Breast epithelium (tissue), 4 donors: ENCODE measurements at regions not wholly inside any gene's neighbourhood (a gene's known extent, or its start where the extent isn't known, plus 50 kb on each side); places are given as distances from the start of the nearest gene placed in this dataset.
"Not testable (repeated sequence)": the region's sequence is repeated elsewhere in the genome, so short reads cannot be mapped to it uniquely, and the experiment has no call there.

Experiments
- DNase-seq, 2 donors: peaks; one replicate each; pipeline ENCODE4 v3.0.0-alpha.2; 2019; ENCODE audit warnings: low spot score in 2 of 2
- H3K27ac ChIP-seq, 2 donors: fragments of 200-600 bp; sonication (generic) in 1 of 2; one replicate each; pipeline ENCODE4 v1.5.1; 2016 to 2019; ENCODE audit warnings: mild to moderate bottlenecking in 1 of 2
- H3K27me3 ChIP-seq, 2 donors: fragments of 200-600 bp; sonication (generic) in 1 of 2; one replicate each; pipeline versions ENCODE4 v1.5.1 to v1.6.0; 2017 to 2019; ENCODE audit warnings: control low read depth in 1 of 2, mild to moderate bottlenecking in 1 of 2
- H3K36me3 ChIP-seq: fragments of 200-600 bp; one replicate; pipeline ENCODE4 v1.5.1; 2019
- H3K4me1 ChIP-seq, 2 donors: fragments of 200-600 bp; sonication (generic); one replicate each; pipeline ENCODE4 v1.5.1; 2016 to 2019; ENCODE audit warnings: control low read depth in 1 of 2
- H3K4me3 ChIP-seq, 3 donors: fragments of 200-600 bp; sonication (generic); 1 replicate in 2 of 3; 2 replicates in 1 of 3; pipeline ENCODE4 v1.5.1; 2016 to 2019; ENCODE audit warnings: mild to moderate bottlenecking in 3 of 3, moderate library complexity in 2 of 3
- H3K9me3 ChIP-seq, 2 donors: fragments of 200-600 bp; sonication (generic) in 1 of 2; one replicate each; pipeline ENCODE4 v1.5.1; 2016 to 2019; ENCODE audit warnings: control low read depth in 1 of 2
- CTCF ChIP-seq, 3 donors: fragments of 450-650 bp; IDR thresholded peaks; one replicate each; pipeline ENCODE4 v1.5.1; 2016 to 2017; ENCODE audit warnings: antibody characterized with exemption in 3 of 3, mild to moderate bottlenecking in 3 of 3, moderate library complexity in 3 of 3
- POLR2A ChIP-seq: fragments of 450-650 bp; IDR thresholded peaks from one replicate; pipeline ENCODE4 v1.6.1; 2016; ENCODE audit warnings: antibody characterized with exemption, mild to moderate bottlenecking, moderate library complexity
- POLR2AphosphoS5 ChIP-seq, 3 donors: sonication (generic); formaldehyde crosslinking; IDR thresholded peaks; one replicate each; pipeline ENCODE4 v1.6.1; 2017; ENCODE audit warnings: antibody characterized with exemption in 3 of 3
- intact Hi-C: fragments of 100-400 bp; cut with DNase I; formaldehyde crosslinking; loops from one replicate; pipeline ENCODE4 v1.15.1; 2023; ENCODE audit warnings: low total_unique reads

GRCh38 chr7:49500741-49501140, 272.7 kb upstream of the VWC2 start:
- Histone ChIP-seq H3K36me3 (no peaks in the 10 kb centered on the region), H3K4me1 (no peaks in the 10 kb centered on the region), H3K27ac (no peak overlapping the region), H3K9me3 (no peaks in the 10 kb centered on the region), H3K4me3 (no peak overlapping the region), H3K27me3 (no peaks in the 10 kb centered on the region)
- no peak for TF ChIP-seq CTCF (IDR thresholded peaks at IDR 0.05)
- no peak for TF ChIP-seq POLR2AphosphoS5 (IDR thresholded peaks at IDR 0.05)
- TF ChIP-seq POLR2A: no peak
- intact Hi-C loops: no loop called here
- no peak for DNase-seq

- H3K9me3 ChIP-seq, H3K36me3 ChIP-seq, H3K4me3 ChIP-seq, H3K4me1 ChIP-seq, H3K27me3 ChIP-seq, DNase-seq, intact Hi-C loops, H3K27ac ChIP-seq: not testable (repeated sequence)
These were observed 266.2 kb upstream of the VWC2 start for GRCh38 chr7:49507206-49507605.

GRCh38 chr7:49513911-49514310, 259.5 kb upstream of the VWC2 start:
- Histone ChIP-seq H3K9me3 (no peaks in the 10 kb centered on the region), H3K4me1 (no peaks in the 10 kb centered on the region), H3K27me3 (no peaks in the 10 kb centered on the region), H3K27ac (no peak overlapping the region), H3K4me3 (no peak overlapping the region), H3K36me3 (no peaks in the 10 kb centered on the region)
- intact Hi-C loops: no loop called here
- TF ChIP-seq CTCF (IDR thresholded peaks at IDR 0.05): no peak
- no peak for TF ChIP-seq POLR2AphosphoS5 (IDR thresholded peaks at IDR 0.05)
- no peak for TF ChIP-seq POLR2A
- no peak for DNase-seq

- H3K4me3 ChIP-seq: no peak overlapping the region
- no peaks in the 10 kb centered on the region for H3K27me3 ChIP-seq
- no peak overlapping the region for H3K27ac ChIP-seq
- no peaks in the 10 kb centered on the region for H3K36me3 ChIP-seq
- no peak for DNase-seq
- intact Hi-C loops: no loop called here
- no peaks in the 10 kb centered on the region for H3K4me1 ChIP-seq
- no peaks in the 10 kb centered on the region for H3K9me3 ChIP-seq
- TF ChIP-seq CTCF (IDR thresholded peaks at IDR 0.05) (no peak), POLR2A (no peak), POLR2AphosphoS5 (IDR thresholded peaks at IDR 0.05) (no peak)
These were observed 252.5 kb upstream of the VWC2 start for GRCh38 chr7:49520951-49521350.

DNA sequence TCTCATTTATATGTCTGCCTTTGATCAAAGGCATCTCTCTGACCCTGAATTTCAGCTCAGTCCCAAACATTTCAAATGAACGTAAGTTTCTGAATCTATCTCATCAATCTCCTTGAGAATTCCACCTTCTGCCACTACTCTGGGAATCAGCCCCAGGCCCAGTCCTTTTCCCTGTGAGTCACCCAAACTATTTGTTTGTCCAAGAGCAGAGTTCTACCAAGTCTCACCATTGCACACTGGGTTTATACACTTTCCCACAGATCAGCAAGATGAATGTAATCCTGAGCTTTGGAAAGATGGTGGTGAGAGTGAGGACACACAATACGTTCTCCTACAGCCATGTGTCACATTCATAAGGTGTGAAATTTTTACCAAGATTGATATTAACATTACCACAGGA, 251.3 kb upstream of the VWC2 start:
- TF ChIP-seq POLR2AphosphoS5 (IDR thresholded peaks at IDR 0.05) (no peak), CTCF (IDR thresholded peaks at IDR 0.05) (no peak), POLR2A (no peak)
- DNase-seq: no peak
- intact Hi-C loops: no loop called here
- Histone ChIP-seq H3K4me1 (no peaks in the 10 kb centered on the region), H3K36me3 (no peaks in the 10 kb centered on the region), H3K4me3 (no peak overlapping the region), H3K27me3 (no peaks in the 10 kb centered on the region), H3K9me3 (no peaks in the 10 kb centered on the region), H3K27ac (no peak overlapping the region)

- TF ChIP-seq POLR2AphosphoS5 (IDR thresholded peaks at IDR 0.05) (no peak), POLR2A (no peak), CTCF (IDR thresholded peaks at IDR 0.05) (no peak)
- no peaks in the 10 kb centered on the region for H3K36me3 ChIP-seq
These were observed 249.6 kb upstream of the VWC2 start for GRCh38 chr7:49523870-49524269.

More at GRCh38 chr7:49523870-49524269, 249.6 kb upstream of the VWC2 start:
- Histone ChIP-seq H3K4me3 (no peak overlapping the region), H3K9me3 (no peaks in the 10 kb centered on the region), H3K27ac (no peak overlapping the region), H3K4me1 (no peaks in the 10 kb centered on the region), H3K27me3 (no peaks in the 10 kb centered on the region)
- DNase-seq: no peak
- intact Hi-C loops: no loop called here
